ENCODE measurements at regions not wholly inside any gene's neighbourhood (a gene's known extent, or its start where the extent isn't known, plus 50 kb on each side); places are given as distances from the start of the nearest gene placed in this dataset.
"Not testable (repeated sequence)": the region's sequence is repeated elsewhere in the genome, so short reads cannot be mapped to it uniquely, and the experiment has no call there.

DNA sequence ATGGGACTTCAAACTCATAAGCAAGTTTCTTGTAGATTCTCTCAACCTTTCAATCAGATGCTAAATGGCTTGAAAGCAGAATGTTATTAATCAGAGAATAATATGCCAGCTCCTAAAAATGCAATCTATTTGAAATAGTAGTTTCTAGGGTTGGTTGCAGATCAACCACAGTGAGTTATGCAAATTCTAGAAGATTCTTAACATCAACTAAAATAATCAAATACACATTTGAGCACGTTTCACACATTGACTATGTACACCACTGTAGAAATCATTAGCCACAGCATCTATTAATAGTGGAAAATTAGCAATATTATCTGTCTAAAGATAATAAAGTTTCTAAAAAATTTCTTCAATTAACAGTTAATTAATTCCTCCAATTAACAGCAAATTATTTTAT, 141.9 kb upstream of the GJE1 start:
- no peak for FAIRE-seq

GRCh38 chr6:141989706-141989959, 143.1 kb upstream of the GJE1 start:
- TF ChIP-seq POLR2A (IDR thresholded peaks at IDR 0.05; ENCODE audit: low read depth, low read length): no peak
- no peak for FAIRE-seq
- no peak for DNase-seq (ENCODE audit: insufficient read length, low spot score)

More for the DNA sequence above, 141.9 kb upstream of the GJE1 start:
- no peak for DNase-seq (ENCODE audit: insufficient read length, low spot score)
- TF ChIP-seq POLR2A (IDR thresholded peaks at IDR 0.05; ENCODE audit: low read depth, low read length): no peak

DNA sequence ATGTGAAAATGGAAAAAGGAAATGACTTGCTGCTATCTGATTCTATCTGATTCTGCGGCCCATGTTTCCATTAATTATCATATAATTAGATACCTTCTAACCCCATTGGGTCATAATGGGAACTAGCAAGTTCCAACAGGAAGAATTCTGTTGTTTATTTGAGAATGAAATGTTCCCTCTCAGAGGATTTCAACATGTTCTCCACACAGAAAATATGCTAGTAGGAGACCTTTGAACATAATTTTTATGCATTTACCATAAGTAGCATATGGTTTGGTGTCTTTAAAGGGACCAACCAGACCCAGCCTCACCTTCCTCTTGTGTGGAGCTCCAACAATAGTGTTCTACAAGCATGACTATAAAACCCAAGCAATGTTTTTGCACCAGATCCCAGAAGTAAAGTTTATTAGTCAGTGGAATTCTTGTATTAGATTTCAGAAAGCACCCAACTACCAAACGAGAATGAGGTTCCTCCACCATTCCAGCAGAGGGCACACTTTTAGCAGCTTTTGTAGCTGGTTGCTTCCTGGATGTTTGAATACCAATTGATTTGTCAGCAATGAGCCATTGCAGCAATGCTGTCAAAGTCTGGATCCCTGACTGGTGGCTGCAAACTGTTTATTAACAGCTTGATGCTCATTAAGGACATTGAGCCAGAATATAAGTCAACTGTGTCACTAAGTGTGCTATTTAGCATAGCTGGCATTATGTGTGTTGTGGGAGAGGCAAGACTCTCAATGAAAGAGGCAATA, 143.6 kb upstream of the GJE1 start:
- peak; percentile 93 for FAIRE-seq
- no peak for DNase-seq (ENCODE audit: insufficient read length, low spot score)
- no peak for TF ChIP-seq POLR2A (IDR thresholded peaks at IDR 0.05; ENCODE audit: low read depth, low read length)

DNA sequence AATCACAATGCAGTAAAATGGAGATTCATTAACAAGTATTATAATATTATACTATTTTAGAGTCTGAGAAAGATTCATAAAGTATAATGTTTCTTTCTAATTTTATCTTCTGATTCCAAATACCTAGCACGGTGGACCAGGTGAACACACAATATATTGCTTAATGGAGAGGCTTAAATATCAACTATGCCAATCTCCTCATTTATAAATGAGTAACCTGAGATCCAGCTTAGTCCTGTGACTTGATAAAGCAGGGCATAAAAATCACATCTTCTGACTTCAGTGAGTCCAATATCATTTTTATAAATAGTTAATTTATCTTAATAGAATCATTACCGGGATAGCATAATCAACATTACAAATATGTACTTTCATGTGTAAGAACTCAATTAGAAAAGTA, 144.4 kb upstream of the GJE1 start:
- no peak for FAIRE-seq
- DNase-seq (ENCODE audit: insufficient read length, low spot score): no peak
- no peak for TF ChIP-seq POLR2A (IDR thresholded peaks at IDR 0.05; ENCODE audit: low read depth, low read length)

DNA sequence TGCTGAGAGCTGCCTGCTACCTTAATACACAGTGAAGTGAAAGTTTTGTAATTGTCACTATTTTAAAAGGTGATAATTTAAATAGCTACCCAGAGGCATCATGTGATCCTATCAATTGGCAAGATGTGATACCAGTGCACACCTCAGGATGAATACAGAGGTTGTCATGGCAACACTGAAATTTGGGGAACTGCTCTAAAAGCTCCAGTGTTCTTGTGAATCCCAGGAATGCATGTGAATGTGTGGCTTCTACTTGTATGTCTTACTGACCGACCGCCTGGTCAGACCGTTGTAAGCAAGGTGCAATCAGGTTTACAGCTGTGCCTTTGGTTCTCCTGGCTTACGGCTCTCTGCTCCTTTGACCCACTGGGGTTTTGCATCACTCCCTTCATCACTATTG, 146.3 kb upstream of the GJE1 start:
- FAIRE-seq (no peak), DNase-seq (ENCODE audit: insufficient read length, low spot score) (no peak)
- TF ChIP-seq POLR2A (IDR thresholded peaks at IDR 0.05; ENCODE audit: low read depth, low read length): no peak

DNA sequence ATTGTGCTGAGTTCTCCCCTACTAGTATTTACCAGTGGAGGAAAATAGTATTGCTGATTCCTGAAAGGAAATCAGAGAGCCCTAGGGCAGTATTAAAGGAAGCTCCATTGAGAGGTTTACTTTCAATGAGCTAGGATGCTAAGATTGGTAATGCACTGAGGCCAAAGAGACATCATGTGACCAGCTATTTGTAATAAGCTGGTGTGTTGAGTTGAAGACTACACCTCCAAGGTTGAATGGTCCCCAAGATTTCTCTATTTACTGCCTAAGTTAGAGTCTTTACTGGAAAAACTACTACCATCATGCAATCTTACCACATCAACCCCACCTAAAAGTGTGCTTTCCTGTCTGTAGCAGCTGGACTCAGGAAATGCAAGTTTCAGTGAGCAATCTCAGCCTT, 151.5 kb upstream of the GJE1 start:
- DNase-seq (ENCODE audit: insufficient read length, low spot score) (no peak), FAIRE-seq (no peak)
- TF ChIP-seq POLR2A (IDR thresholded peaks at IDR 0.05; ENCODE audit: low read depth, low read length): no peak

DNA sequence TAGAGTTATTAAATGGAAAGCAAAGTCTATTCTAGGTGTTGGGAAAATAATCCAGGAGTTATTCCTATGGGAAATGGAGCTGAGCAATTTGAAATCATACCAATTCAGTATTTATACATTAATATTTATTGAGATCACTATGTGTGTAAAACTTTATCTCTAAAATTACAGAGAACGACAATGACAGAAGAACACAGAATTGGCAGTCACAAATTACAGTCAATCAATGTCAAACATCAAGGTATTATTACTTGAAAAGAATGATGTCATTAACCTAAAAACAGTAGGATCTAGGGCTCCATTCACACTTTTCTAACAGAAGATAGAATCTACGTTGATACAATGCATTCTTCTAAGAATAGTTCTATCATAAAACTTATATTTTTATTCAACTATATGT, 154.9 kb upstream of the GJE1 start:
- TF ChIP-seq POLR2A (IDR thresholded peaks at IDR 0.05; ENCODE audit: low read depth, low read length): no peak
- no peak for FAIRE-seq
- DNase-seq (ENCODE audit: insufficient read length, low spot score): no peak

DNA sequence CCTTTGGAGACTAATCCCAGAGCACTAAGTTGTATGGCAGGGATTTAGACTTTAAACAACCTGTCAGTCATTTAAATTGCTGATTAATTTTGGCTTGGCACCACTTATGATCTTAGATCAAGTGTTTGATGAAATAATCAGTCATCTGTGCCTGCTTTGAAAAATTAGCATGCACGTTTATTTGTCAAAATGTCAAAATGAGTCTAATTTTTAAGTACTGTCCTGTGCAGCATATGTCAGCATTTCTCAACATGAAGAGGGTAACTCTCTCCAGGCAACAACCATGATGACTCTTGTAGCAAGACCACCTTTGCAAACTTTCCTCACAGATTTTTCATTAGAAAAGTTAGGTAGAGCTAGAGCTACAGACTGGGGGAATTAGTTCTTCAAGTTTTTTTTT, 155.7 kb upstream of the GJE1 start:
- FAIRE-seq (no peak), DNase-seq (ENCODE audit: insufficient read length, low spot score) (no peak)
- no peak for TF ChIP-seq POLR2A (IDR thresholded peaks at IDR 0.05; ENCODE audit: low read depth, low read length)

DNA sequence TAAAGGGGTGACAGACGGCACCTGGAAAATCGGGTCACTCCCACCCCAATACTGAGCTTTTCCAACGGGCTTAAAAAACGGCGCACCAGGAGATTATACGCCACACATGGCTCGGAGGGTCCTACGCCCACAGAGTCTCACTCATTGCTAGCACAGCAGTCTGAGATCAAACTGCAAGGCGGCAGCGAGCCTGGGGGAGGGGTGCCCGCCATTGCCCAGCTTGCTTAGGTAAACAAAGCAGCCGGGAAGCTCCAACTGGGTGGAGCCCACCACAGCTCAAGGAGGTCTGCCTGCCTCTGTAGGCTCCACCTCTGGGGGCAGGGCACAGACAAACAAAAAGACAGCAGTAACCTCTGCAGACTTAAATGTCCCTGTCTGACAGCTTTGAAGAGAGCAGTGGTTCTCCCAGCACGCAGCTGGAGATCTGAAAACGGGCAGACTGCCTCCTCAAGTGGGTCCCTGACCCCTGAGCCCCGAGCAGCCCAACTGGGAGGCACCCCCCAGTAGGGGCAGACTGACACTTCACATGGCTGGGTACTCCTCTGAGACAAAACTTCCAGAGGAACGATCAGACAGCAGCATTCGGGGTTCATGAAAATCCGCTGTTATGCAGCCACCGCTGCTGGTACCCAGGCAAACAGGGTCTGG, 162.8 kb upstream of the GJE1 start:
- FAIRE-seq; DNase-seq (ENCODE audit: insufficient read length, low spot score): not testable (repeated sequence)

DNA sequence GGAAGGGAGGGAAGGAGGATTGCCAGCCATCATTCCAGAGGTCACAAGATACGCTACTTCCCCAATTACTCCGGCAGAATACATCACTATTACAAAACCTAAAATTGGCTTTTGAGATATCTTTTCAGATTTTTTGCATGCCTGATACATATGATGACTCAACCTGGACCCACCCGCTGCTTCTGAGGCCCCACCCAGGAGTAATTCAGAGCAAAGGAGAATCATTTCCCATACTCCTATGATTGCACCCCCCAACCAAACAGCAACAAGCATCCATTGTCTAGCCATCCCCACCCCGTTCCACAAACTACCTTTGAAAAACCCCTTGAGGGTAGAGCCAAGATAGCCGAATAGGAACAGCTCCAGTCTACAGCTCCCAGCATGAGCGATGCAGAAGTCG, 163.5 kb upstream of the GJE1 start:
- TF ChIP-seq POLR2A (IDR thresholded peaks at IDR 0.05; ENCODE audit: low read depth, low read length): no peak
- DNase-seq (ENCODE audit: insufficient read length, low spot score) (no peak), FAIRE-seq (no peak)

DNA sequence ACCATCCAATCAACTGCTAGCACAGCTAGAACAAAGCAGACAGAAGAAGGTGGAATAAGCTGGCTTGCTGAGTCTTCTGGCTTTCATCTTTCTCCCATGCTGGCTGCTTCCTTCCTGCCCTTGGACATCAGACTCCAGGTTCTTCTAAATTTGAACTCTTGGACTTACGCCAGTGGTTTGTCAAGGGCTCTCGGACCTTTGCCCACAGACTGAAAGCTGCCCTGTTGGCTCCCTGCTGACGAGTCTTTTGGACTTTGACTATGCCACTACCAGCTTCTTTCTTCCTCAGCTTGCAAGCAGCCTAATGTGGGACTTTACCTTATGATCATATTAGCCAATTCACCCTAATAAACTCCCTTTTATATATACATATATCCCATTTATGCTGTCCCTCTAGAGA, 164.1 kb upstream of the GJE1 start:
- no peak for FAIRE-seq
- TF ChIP-seq POLR2A (IDR thresholded peaks at IDR 0.05; ENCODE audit: low read depth, low read length): no peak
- DNase-seq (ENCODE audit: insufficient read length, low spot score): no peak

- FAIRE-seq: no peak
- TF ChIP-seq POLR2A (IDR thresholded peaks at IDR 0.05; ENCODE audit: low read depth, low read length): no peak
Observed at GRCh38 chr6:141965016-141965545, 167.6 kb upstream of the GJE1 start.

GRCh38 chr6:141963543-141964295, 169.0 kb upstream of the GJE1 start:
- no peak for TF ChIP-seq POLR2A (IDR thresholded peaks at IDR 0.05; ENCODE audit: low read depth, low read length)
- FAIRE-seq (no peak), DNase-seq (ENCODE audit: insufficient read length, low spot score) (no peak)

More at GRCh38 chr6:141965016-141965545, 167.6 kb upstream of the GJE1 start:
- no peak for DNase-seq (ENCODE audit: insufficient read length, low spot score)

GRCh38 chr6:141957271-141957670, 175.5 kb upstream of the GJE1 start:
- TF ChIP-seq POLR2A (IDR thresholded peaks at IDR 0.05; ENCODE audit: low read depth, low read length): no peak
- no peak for DNase-seq (ENCODE audit: insufficient read length, low spot score)

DNA sequence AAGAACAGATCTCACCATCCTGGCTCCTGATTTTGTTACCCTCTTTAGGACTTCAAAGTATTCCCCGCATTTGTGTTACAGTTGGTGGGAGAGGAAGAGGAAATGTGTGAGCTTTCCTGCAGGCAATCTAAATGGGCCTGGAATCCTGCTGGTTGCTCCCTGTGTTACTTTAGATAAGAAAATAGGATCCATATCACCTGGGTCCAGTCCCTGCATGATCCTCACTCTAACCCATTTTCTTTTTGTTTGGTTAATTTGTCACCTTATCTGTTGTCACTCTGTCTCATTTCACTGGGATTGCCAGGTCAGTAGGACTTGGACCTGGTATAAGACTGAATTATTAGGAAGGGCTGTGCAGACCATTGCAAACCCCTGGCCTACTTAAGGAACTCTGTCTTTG, 175.9 kb upstream of the GJE1 start:
- DNase-seq (ENCODE audit: insufficient read length, low spot score): no peak
- FAIRE-seq: no peak
- no peak for TF ChIP-seq POLR2A (IDR thresholded peaks at IDR 0.05; ENCODE audit: low read depth, low read length)

More at GRCh38 chr6:141957271-141957670, 175.5 kb upstream of the GJE1 start:
- FAIRE-seq: no peak

Data from H54 (cell line).